ENCODE measurements at regions not wholly inside any gene's neighbourhood (a gene's known extent, or its start where the extent isn't known, plus 50 kb on each side); places are given as distances from the start of the nearest gene placed in this dataset.

GRCh38 chr1:55828044-55828443 is 612.9 kb upstream of the USP24 start:
- in situ Hi-C loops (cut with HindIII; ENCODE audit: low sequenced_read_pairs), result no loop called here

GRCh38 chr1:55827350-55827749 is 612.2 kb upstream of the USP24 start:
- TF ChIP-seq CTCF (IDR thresholded peaks at IDR 0.05; ENCODE audit: low read depth, low read length, missing control alignments), result no peak
- no peak overlapping the region for H3K4me3 ChIP-seq (ENCODE audit: low read depth, low read length)
- in situ Hi-C loops (cut with HindIII; ENCODE audit: low sequenced_read_pairs), result no loop called here
- DNase-seq (ENCODE audit: low read depth), result peak; percentile 73

More at GRCh38 chr1:55828044-55828443, 612.9 kb upstream of the USP24 start:
- no peak for TF ChIP-seq CTCF (IDR thresholded peaks at IDR 0.05; ENCODE audit: low read depth, low read length, missing control alignments)
- H3K4me3 ChIP-seq (ENCODE audit: low read depth, low read length), result no peak overlapping the region
- DNase-seq (ENCODE audit: low read depth), result no peak

- no peak for TF ChIP-seq CTCF (IDR thresholded peaks at IDR 0.05; ENCODE audit: low read depth, low read length, missing control alignments)
- in situ Hi-C loops (cut with HindIII; ENCODE audit: low sequenced_read_pairs), result no loop called here
Measured at GRCh38 chr1:55826381-55827080, 611.4 kb upstream of the USP24 start.

GRCh38 chr1:55825461-55825860 is 610.3 kb upstream of the USP24 start:
- in situ Hi-C loops (cut with HindIII; ENCODE audit: low sequenced_read_pairs), result no loop called here
- no peak for TF ChIP-seq CTCF (IDR thresholded peaks at IDR 0.05; ENCODE audit: low read depth, low read length, missing control alignments)
- no peak overlapping the region for H3K4me3 ChIP-seq (ENCODE audit: low read depth, low read length)
- no peak for DNase-seq (ENCODE audit: low read depth)

More at GRCh38 chr1:55826381-55827080, 611.4 kb upstream of the USP24 start:
- no peak for DNase-seq (ENCODE audit: low read depth)
- H3K4me3 ChIP-seq (ENCODE audit: low read depth, low read length), result no peak overlapping the region

GRCh38 chr1:55824251-55824640 is 609.1 kb upstream of the USP24 start:
- DNase-seq (ENCODE audit: low read depth), result no peak
- in situ Hi-C loops (cut with HindIII; ENCODE audit: low sequenced_read_pairs), result no loop called here
- H3K4me3 ChIP-seq (ENCODE audit: low read depth, low read length), result no peak overlapping the region
- no peak for TF ChIP-seq CTCF (IDR thresholded peaks at IDR 0.05; ENCODE audit: low read depth, low read length, missing control alignments)

GRCh38 chr1:55823541-55824250 is 608.5 kb upstream of the USP24 start:
- no peak for TF ChIP-seq CTCF (IDR thresholded peaks at IDR 0.05; ENCODE audit: low read depth, low read length, missing control alignments)
- in situ Hi-C loops (cut with HindIII; ENCODE audit: low sequenced_read_pairs), result no loop called here
- no peak overlapping the region for H3K4me3 ChIP-seq (ENCODE audit: low read depth, low read length)
- DNase-seq (ENCODE audit: low read depth), result no peak

Data from astrocyte of the cerebellum (primary cell).